Kidney epithelial cell (primary cell): ENCODE measurements at regions not wholly inside any gene's neighbourhood (a gene's known extent, or its start where the extent isn't known, plus 50 kb on each side); places are given as distances from the start of the nearest gene placed in this dataset.

ENCODE experiments used
- DNase-seq: peaks from one replicate; pipeline ENCODE4 v3.0.0-alpha.2; 2010; ENCODE audit warnings: low read depth
- H3K27me3 ChIP-seq: 2 replicates; pipeline ENCODE4 v1.6.0; 2011; ENCODE audit warnings: low read length; ENCODE audit not compliant: control insufficient read depth, insufficient read depth
- H3K36me3 ChIP-seq: 2 replicates; pipeline ENCODE4 v1.5.1; 2011; ENCODE audit warnings: low read length; ENCODE audit not compliant: control insufficient read depth, insufficient read depth
- H3K4me3 ChIP-seq: 2 replicates; pipeline ENCODE4 v1.5.1; 2011; ENCODE audit warnings: low read depth, mild to moderate bottlenecking, control low read depth, low read length
- TF ChIP-seq, protein P1 (sequence below): IDR thresholded peaks from 2 replicates; pipeline ENCODE4 v1.5.1; 2011; ENCODE audit warnings: mild to moderate bottlenecking, moderate library complexity, low read length, control low read depth, inconsistent platforms; ENCODE audit not compliant: insufficient read depth, poor library complexity, severe bottlenecking

DNA sequence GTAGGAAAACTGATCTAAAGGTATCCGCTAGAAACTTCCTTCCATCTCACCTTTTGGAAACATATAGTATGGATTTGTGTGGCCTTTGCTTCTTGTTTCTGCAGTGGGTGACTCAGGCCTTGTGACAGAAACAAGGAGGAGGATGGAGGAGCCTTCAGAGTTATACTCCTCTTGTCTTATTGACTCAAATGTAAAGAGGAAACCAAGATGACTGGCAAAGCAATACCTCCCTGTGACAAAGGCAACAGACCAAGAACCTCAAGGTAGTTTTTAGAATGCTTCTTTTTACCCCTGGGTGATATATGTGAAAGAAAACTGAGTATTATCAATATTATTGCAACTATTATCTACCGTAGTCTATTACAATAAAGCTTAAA is 123.3 kb upstream of the SLIT3 start:
- no peak overlapping the region for H3K4me3 ChIP-seq
- H3K36me3 ChIP-seq = no peaks in the 10 kb centered on the region
- TF ChIP-seq, protein P1, sequence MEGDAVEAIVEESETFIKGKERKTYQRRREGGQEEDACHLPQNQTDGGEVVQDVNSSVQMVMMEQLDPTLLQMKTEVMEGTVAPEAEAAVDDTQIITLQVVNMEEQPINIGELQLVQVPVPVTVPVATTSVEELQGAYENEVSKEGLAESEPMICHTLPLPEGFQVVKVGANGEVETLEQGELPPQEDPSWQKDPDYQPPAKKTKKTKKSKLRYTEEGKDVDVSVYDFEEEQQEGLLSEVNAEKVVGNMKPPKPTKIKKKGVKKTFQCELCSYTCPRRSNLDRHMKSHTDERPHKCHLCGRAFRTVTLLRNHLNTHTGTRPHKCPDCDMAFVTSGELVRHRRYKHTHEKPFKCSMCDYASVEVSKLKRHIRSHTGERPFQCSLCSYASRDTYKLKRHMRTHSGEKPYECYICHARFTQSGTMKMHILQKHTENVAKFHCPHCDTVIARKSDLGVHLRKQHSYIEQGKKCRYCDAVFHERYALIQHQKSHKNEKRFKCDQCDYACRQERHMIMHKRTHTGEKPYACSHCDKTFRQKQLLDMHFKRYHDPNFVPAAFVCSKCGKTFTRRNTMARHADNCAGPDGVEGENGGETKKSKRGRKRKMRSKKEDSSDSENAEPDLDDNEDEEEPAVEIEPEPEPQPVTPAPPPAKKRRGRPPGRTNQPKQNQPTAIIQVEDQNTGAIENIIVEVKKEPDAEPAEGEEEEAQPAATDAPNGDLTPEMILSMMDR = no peak
- H3K27me3 ChIP-seq = no peaks in the 10 kb centered on the region
- no peak for DNase-seq

DNA sequence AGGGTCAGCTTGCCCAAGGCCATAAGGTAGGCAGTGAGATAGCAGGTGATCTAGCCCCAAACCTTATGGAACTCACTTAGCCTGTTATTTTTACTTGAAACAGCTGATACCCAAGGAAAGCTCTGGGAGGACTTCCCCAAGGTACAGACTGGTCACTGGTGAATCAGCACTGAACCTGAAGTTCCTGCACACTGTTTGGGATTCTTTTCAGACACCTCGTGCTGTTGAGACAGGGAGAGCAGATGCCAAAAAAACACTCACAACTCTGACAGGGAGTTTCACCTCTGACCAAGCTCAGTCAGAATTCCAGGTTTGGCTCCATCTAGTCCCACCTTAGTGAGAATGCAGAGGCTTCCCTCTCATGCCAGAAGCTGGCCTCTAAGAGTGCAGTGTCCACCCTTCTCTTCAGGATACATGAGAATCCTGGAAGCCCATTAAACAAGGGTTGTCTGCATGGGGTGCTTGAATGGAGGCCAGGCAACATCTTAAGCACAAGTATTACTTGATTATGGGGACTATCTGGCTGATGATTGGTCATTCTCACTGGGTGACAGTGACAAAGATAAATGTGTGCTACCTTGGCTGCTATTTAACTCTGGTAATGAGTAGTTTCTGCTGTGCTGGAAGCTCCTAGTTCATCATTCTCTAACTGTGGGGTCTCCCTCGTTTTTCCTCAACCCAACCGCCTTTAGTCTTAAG is 122.8 kb upstream of the SLIT3 start:
- H3K36me3 ChIP-seq = no peaks in the 10 kb centered on the region
- no peak overlapping the region for H3K4me3 ChIP-seq
- H3K27me3 ChIP-seq = no peaks in the 10 kb centered on the region
- no peak for DNase-seq
- TF ChIP-seq, protein P1 = no peak

DNA sequence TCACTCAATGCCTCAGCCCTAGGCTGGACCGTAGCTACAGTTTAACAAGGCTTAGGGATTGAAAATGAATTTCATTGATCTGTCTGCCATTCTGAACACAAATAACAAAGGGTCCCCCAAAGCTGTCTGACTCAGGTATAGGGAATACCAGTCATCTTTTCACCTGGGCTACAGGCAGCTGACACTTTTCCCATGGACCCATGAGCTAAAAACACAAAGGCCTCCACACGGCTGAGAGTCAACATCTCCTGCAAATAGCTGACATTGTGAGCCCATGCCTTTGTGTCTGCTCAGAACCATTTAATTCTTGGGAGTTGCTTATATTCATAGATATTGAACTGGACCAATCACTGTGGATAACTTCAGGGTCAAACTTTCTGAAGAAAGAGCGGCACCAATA is 121.1 kb upstream of the SLIT3 start:
- TF ChIP-seq, protein P1 = no peak
- no peaks in the 10 kb centered on the region for H3K27me3 ChIP-seq
- no peaks in the 10 kb centered on the region for H3K36me3 ChIP-seq
- H3K4me3 ChIP-seq = no peak overlapping the region
- no peak for DNase-seq

DNA sequence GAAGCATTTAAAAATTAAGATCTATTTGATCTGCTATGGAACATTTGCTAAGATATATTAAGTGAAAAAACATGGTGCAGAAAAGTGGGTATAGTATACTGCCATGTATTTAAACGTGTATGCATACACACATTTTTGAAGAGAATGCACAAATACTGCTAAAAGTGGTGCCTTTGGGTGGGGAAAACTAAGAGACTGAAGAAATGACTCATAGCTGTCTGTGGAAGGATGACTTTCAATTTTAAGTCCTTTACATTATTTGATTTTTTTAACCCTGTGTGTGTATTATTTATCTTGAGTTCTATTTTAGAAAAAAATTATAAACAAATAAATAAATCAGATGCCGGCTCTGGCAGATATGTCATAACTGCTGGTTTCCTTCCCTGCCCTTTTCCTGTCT is 120.7 kb upstream of the SLIT3 start:
- Histone ChIP-seq H3K4me3 (no peak overlapping the region), H3K27me3 (no peaks in the 10 kb centered on the region), H3K36me3 (no peaks in the 10 kb centered on the region)
- TF ChIP-seq, protein P1 = no peak
- DNase-seq = no peak

DNA sequence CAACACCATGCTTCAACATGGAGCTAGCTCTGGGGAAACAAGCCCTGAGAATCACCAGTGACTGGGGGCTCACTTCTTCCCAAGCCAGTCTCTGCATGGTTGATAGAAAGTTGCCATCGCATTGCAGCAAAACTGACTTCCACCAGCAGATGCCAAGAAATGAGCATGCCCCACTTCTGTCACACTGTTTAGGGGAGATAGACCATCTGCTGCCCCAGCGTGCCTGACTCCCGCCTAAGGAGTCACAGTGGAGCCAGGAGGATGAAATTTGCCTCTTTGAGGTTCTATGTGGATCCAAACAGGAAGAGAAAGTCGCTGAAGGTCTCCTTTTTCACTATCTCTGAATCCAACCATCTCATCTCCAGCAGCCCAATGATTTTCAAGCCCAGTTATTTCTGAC is 116.7 kb upstream of the SLIT3 start:
- Histone ChIP-seq H3K4me3 (no peak overlapping the region), H3K27me3 (no peaks in the 10 kb centered on the region), H3K36me3 (no peaks in the 10 kb centered on the region)
- no peak for DNase-seq
- TF ChIP-seq, protein P1 = no peak

DNA sequence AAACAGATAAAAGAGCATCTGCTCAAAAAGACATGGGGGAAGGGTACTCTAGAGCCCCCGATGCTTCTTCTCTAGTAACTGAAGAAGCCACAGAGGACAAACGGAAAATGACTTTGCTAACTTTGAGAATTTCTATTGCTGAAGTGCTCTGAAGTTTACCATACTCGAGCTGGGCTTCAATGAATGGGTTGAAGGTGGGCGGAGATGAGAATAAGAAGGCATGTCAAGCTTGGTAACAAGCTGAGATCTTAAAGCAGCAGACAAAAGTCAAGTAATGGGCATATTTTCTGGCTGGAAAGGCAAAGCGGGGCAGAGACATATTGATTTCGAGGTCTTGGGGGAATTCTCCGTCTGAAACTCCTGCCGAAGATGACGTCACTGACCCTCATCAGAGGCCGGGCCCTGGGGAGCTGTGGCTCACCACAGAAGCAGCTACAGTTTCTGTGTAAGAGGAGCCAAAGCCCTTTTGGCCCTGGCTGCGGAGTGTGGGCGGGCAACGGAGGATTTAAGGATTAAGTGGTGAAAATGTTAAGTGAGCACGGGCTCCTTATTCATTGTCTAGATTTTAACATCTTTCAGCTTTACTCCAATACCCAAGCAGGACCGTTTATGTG is 115.8 kb upstream of the SLIT3 start:
- TF ChIP-seq, protein P1 = no peak
- Histone ChIP-seq H3K4me3 (no peak overlapping the region), H3K36me3 (no peaks in the 10 kb centered on the region), H3K27me3 (no peaks in the 10 kb centered on the region)
- DNase-seq = no peak
